Keratinocyte (primary cell): ENCODE measurements at regions not wholly inside any gene's neighbourhood (a gene's known extent, or its start where the extent isn't known, plus 50 kb on each side); places are given as distances from the start of the nearest gene placed in this dataset.

Experiments
- DNase-seq: peaks from one replicate; pipeline ENCODE4 v3.0.0-alpha.2; 2011; ENCODE audit warnings: low read depth, missing footprints, low spot score
- FAIRE-seq: peaks from 2 replicates; lab custom pipeline; 2011; peaks lifted over from hg19 to GRCh38; lab: Jason Lieb, UNC
- H2AFZ ChIP-seq: 2 replicates; pipeline ENCODE4 v1.6.0; 2012; ENCODE audit warnings: low read length, control low read depth, inconsistent platforms; ENCODE audit not compliant: control insufficient read depth
- H3K27ac ChIP-seq: 2 replicates; pipeline ENCODE4 v1.5.1; 2011; ENCODE audit warnings: low read length; ENCODE audit not compliant: control insufficient read depth, insufficient read depth
- H3K27me3 ChIP-seq: 3 replicates; pipeline ENCODE4 v1.6.0; 2011; ENCODE audit warnings: low read length; ENCODE audit not compliant: control insufficient read depth, insufficient read depth; ENCODE audit errors: extremely low read depth
- H3K36me3 ChIP-seq, 2 experiments: 2 replicates in 1 of 2; 3 replicates in 1 of 2; pipeline ENCODE4 v1.5.1; 2011; ENCODE audit warnings: low read length in 2 of 2, mild to moderate bottlenecking in 1 of 2; ENCODE audit not compliant: control insufficient read depth in 2 of 2, insufficient read depth in 2 of 2; ENCODE audit errors: extremely low read depth in 1 of 2
- H3K4me1 ChIP-seq: 3 replicates; pipeline ENCODE4 v1.5.1; 2011; ENCODE audit warnings: low read length; ENCODE audit not compliant: control insufficient read depth, insufficient read depth; ENCODE audit errors: extremely low read depth
- H3K4me2 ChIP-seq: 3 replicates; pipeline ENCODE4 v1.6.0; 2011; ENCODE audit warnings: low read depth, low read length; ENCODE audit not compliant: control insufficient read depth, insufficient read depth; ENCODE audit errors: extremely low read depth
- H3K4me3 ChIP-seq, 3 experiments: fragments of 200-600 bp in 1 of 3; sonication (generic) in 1 of 3; 2 replicates in 2 of 3; 3 replicates in 1 of 3; pipeline ENCODE4 v1.5.1; 2011 to 2016; ENCODE audit warnings: low read length in 3 of 3, mild to moderate bottlenecking in 3 of 3, control low read depth in 2 of 3, inconsistent platforms in 1 of 3, low read depth in 1 of 3, mixed read lengths in 1 of 3, mixed run types in 1 of 3, moderate library complexity in 1 of 3; ENCODE audit not compliant: control insufficient read depth in 2 of 3, insufficient read depth in 2 of 3; ENCODE audit errors: extremely low read depth in 1 of 3
- H3K79me2 ChIP-seq: 2 replicates; pipeline ENCODE4 v1.6.0; 2012; ENCODE audit warnings: low read length; ENCODE audit not compliant: control insufficient read depth, insufficient read depth
- H3K9ac ChIP-seq: 3 replicates; pipeline ENCODE4 v1.6.0; 2011; ENCODE audit warnings: low read length; ENCODE audit not compliant: control insufficient read depth, insufficient read depth; ENCODE audit errors: extremely low read depth
- H3K9me1 ChIP-seq: 3 replicates; pipeline ENCODE4 v1.6.0; 2011; ENCODE audit warnings: low read length; ENCODE audit not compliant: control insufficient read depth, insufficient read depth; ENCODE audit errors: extremely low read depth
- H3K9me3 ChIP-seq: 2 replicates; pipeline ENCODE4 v1.5.1; 2012; ENCODE audit warnings: low read depth, low read length; ENCODE audit not compliant: control insufficient read depth
- H4K20me1 ChIP-seq: 3 replicates; pipeline ENCODE4 v1.6.0; 2011; ENCODE audit warnings: low read length; ENCODE audit not compliant: control insufficient read depth, insufficient read depth; ENCODE audit errors: extremely low read depth
- EZH2 ChIP-seq: IDR thresholded peaks from one replicate; pipeline ENCODE4 v1.6.1; 2012; ENCODE audit warnings: inconsistent platforms, mild to moderate bottlenecking, low read length, moderate library complexity
- dilution Hi-C: fragments of 300-500 bp; cut with MboI; formaldehyde crosslinking; loops from one replicate; pipeline ENCODE4 v1.7.0; 2020; ENCODE audit warnings: low sequenced_read_pairs; ENCODE audit not compliant: extremely low pct_ligation_motif_present
- TF ChIP-seq, protein P1 (sequence below), 3 experiments: IDR thresholded peaks in 1 of 3; conservative IDR thresholded peaks in 1 of 3; optimal IDR thresholded peaks in 1 of 3; 2 replicates in 2 of 3; 3 replicates in 1 of 3; pipeline versions ENCODE3 to v1.5.1; 2011; ENCODE audit warnings: low read length in 3 of 3, mild to moderate bottlenecking in 3 of 3, moderate library complexity in 2 of 3, control low read depth in 1 of 3, inconsistent platforms in 1 of 3; ENCODE audit not compliant: insufficient read depth in 2 of 3; ENCODE audit errors: extremely low read depth in 1 of 3

DNA sequence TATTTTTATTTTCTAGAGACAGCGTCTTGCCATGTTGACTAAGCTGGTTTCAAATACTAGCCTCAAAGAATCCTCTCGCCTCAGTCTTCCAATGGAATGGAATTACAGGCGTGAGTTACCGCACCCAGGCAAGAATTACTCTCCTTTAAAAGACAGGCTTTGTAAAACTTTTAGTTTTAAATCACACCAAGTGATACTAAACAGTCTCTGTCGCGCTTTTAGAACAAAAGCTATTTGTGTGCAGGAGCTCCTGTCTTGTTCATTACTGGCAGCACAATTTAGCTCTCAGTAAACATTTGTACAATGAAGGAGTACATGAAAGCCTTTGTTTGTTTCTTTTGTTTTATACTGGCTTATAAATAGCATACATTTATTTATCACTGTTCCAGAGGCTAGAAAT, 1719.2 kb upstream of the PIK3C3 start:
- TF ChIP-seq EZH2 = no peak
- TF ChIP-seq, protein P1, sequence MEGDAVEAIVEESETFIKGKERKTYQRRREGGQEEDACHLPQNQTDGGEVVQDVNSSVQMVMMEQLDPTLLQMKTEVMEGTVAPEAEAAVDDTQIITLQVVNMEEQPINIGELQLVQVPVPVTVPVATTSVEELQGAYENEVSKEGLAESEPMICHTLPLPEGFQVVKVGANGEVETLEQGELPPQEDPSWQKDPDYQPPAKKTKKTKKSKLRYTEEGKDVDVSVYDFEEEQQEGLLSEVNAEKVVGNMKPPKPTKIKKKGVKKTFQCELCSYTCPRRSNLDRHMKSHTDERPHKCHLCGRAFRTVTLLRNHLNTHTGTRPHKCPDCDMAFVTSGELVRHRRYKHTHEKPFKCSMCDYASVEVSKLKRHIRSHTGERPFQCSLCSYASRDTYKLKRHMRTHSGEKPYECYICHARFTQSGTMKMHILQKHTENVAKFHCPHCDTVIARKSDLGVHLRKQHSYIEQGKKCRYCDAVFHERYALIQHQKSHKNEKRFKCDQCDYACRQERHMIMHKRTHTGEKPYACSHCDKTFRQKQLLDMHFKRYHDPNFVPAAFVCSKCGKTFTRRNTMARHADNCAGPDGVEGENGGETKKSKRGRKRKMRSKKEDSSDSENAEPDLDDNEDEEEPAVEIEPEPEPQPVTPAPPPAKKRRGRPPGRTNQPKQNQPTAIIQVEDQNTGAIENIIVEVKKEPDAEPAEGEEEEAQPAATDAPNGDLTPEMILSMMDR (optimal IDR thresholded peaks at IDR 0.05 in 1 of 3, IDR thresholded peaks at IDR 0.05 in 1 of 3, conservative IDR thresholded peaks at IDR 0.05 in 1 of 3; ENCODE audit: extremely low read depth in 1 of 3, insufficient read depth in 2 of 3, low read length in 3 of 3) = no peak
- Histone ChIP-seq H3K79me2 (no peaks in the 10 kb centered on the region), H3K9me3 (no peaks in the 10 kb centered on the region), H3K9ac (no peak overlapping the region), H3K4me2 (no peak overlapping the region), H4K20me1 (no peaks in the 10 kb centered on the region), H3K27me3 (no peaks in the 10 kb centered on the region), H3K36me3 (no peaks in the 10 kb centered on the region), H2AFZ (no peak overlapping the region), H3K4me1 (no peaks in the 10 kb centered on the region), H3K27ac (no peak overlapping the region), H3K9me1 (no peaks in the 10 kb centered on the region), H3K4me3 (no peak overlapping the region)
- DNase-seq (no peak), FAIRE-seq (no peak)
- dilution Hi-C loops = no loop called here

DNA sequence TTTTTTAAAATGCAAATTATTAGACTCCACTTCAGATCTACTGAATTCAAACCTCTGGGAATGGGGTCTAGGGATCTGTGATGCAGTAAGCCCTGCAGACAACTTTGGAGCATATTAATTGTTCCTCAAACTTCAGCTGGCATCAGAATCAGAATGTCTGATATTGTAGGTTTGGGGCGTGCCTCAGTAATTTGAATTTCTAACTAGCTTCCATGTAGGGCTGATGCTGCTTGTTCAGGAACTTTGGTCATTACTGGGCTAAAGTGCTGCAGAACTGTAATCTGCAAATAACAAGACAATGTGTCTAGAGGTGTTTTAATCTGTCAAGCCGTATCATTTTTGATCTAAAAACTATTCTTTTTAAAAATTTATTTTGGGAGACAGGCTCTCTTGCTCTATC, 1719.7 kb upstream of the PIK3C3 start:
- TF ChIP-seq, protein P1 (optimal IDR thresholded peaks at IDR 0.05 in 1 of 3, IDR thresholded peaks at IDR 0.05 in 1 of 3, conservative IDR thresholded peaks at IDR 0.05 in 1 of 3; ENCODE audit: extremely low read depth in 1 of 3, insufficient read depth in 2 of 3, low read length in 3 of 3) = no peak
- TF ChIP-seq EZH2 = no peak
- Histone ChIP-seq H2AFZ (no peak overlapping the region), H3K9ac (no peak overlapping the region), H3K27ac (no peak overlapping the region), H3K9me1 (no peaks in the 10 kb centered on the region), H3K27me3 (no peaks in the 10 kb centered on the region), H4K20me1 (no peaks in the 10 kb centered on the region), H3K4me3 (no peak overlapping the region), H3K36me3 (no peaks in the 10 kb centered on the region), H3K79me2 (no peaks in the 10 kb centered on the region), H3K4me2 (no peak overlapping the region), H3K9me3 (no peaks in the 10 kb centered on the region), H3K4me1 (no peaks in the 10 kb centered on the region)
- FAIRE-seq (no peak), DNase-seq (no peak)
- dilution Hi-C loops = no loop called here
